HG02623 (cell line): ENCODE measurements at regions not wholly inside any gene's neighbourhood (a gene's known extent, or its start where the extent isn't known, plus 50 kb on each side); places are given as distances from the start of the nearest gene placed in this dataset.
"Not testable (repeated sequence)": the region's sequence is repeated elsewhere in the genome, so short reads cannot be mapped to it uniquely, and the experiment has no call there.

ENCODE experiments used
- ATAC-seq: cut with Tn5 transposase; IDR thresholded peaks from one replicate; pipeline ENCODE4 v1.9.1; 2021; ENCODE audit warnings: moderate library complexity; ENCODE audit not compliant: unreplicated experiment

GRCh38 chr4:137405833-137406232 lies 126.5 kb downstream of the PCDH18 start:
- ATAC-seq, result not testable (repeated sequence)

GRCh38 chr4:137394018-137394417 lies 138.3 kb downstream of the PCDH18 start:
- no peak for ATAC-seq

- no peak for ATAC-seq
Measured at GRCh38 chr4:137393044-137393443, 139.2 kb downstream of the PCDH18 start.

GRCh38 chr4:137390707-137391106 lies 141.6 kb downstream of the PCDH18 start:
- ATAC-seq, result no peak

GRCh38 chr4:137389911-137390520 lies 142.3 kb downstream of the PCDH18 start:
- no peak for ATAC-seq

GRCh38 chr4:137387924-137388323 lies 144.4 kb downstream of the PCDH18 start:
- no peak for ATAC-seq

- ATAC-seq, result no peak
Measured at GRCh38 chr4:137384476-137384875, 147.8 kb downstream of the PCDH18 start.

- no peak for ATAC-seq
Measured at GRCh38 chr4:137378821-137379220, 153.5 kb downstream of the PCDH18 start.

- no peak for ATAC-seq
Measured at GRCh38 chr4:137378393-137378792, 153.9 kb downstream of the PCDH18 start.

GRCh38 chr4:137376312-137376711 lies 156.0 kb downstream of the PCDH18 start:
- ATAC-seq, result no peak

GRCh38 chr4:137375111-137375850 lies 157.0 kb downstream of the PCDH18 start:
- ATAC-seq, result no peak

- no peak for ATAC-seq
Measured at GRCh38 chr4:137370679-137371078, 161.6 kb downstream of the PCDH18 start.

GRCh38 chr4:137370206-137370633 lies 162.1 kb downstream of the PCDH18 start:
- ATAC-seq, result no peak

GRCh38 chr4:137367620-137368019 lies 164.7 kb downstream of the PCDH18 start:
- ATAC-seq, result no peak

GRCh38 chr4:137363496-137363895 lies 168.8 kb downstream of the PCDH18 start:
- ATAC-seq, result no peak

GRCh38 chr4:137361756-137362470 lies 170.4 kb downstream of the PCDH18 start:
- no peak for ATAC-seq

GRCh38 chr4:137360761-137361160 lies 171.5 kb downstream of the PCDH18 start:
- ATAC-seq, result no peak

GRCh38 chr4:137359691-137360315 lies 172.5 kb downstream of the PCDH18 start:
- no peak for ATAC-seq

- ATAC-seq, result not testable (repeated sequence)
Measured at GRCh38 chr4:137354562-137354961, 177.7 kb downstream of the PCDH18 start.

GRCh38 chr4:137347371-137347770 lies 184.9 kb downstream of the PCDH18 start:
- ATAC-seq, result no peak

GRCh38 chr4:137345597-137345996 lies 186.7 kb downstream of the PCDH18 start:
- ATAC-seq, result no peak
